HG02970 (cell line): ENCODE measurements at regions not wholly inside any gene's neighbourhood (a gene's known extent, or its start where the extent isn't known, plus 50 kb on each side); places are given as distances from the start of the nearest gene placed in this dataset.

Source experiments
- ATAC-seq: cut with Tn5 transposase; IDR thresholded peaks from one replicate; pipeline ENCODE4 v1.9.1; 2021; ENCODE audit warnings: mild to moderate bottlenecking, moderate library complexity, moderate number of reproducible peaks; ENCODE audit not compliant: unreplicated experiment, low FRiP score

DNA sequence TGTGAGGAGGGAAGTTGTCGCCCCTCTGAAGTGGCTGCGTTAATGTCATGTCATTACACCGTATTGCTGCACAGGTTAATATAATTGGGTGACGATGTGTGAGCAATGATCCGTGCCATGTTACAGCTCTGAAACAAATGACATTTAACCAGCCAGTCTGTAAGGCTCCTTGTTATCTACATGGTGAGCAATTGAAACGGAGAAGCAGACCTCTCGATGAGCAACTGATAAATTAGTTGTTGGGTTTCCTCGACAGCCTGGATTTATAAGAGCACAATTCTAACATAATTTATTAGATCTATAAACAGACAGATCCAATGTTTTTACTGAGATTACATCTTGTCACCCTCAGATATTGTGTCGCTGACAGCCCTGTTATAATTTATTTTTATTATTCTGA is 49.9 kb upstream of the MAFB start:
- ATAC-seq = no peak

DNA sequence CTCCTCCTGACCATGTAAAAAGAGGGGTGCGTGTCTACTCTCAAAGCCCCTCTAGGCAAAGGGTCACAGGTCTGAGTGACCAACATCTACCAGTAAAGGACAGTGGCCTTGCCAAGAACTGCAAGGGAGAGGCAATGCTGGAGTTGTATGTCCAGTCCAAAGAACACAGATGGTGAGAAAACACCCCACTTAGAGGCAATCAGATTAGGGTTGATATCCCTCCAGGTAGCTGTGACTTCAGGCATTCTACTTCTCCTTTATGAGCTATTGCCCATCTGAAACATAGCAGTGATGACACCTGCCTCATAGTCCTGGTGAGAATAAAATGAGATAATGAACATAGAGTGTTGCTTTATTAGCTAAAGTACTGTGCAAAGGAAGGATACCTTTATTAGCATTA is 50.8 kb upstream of the MAFB start:
- ATAC-seq = no peak

DNA sequence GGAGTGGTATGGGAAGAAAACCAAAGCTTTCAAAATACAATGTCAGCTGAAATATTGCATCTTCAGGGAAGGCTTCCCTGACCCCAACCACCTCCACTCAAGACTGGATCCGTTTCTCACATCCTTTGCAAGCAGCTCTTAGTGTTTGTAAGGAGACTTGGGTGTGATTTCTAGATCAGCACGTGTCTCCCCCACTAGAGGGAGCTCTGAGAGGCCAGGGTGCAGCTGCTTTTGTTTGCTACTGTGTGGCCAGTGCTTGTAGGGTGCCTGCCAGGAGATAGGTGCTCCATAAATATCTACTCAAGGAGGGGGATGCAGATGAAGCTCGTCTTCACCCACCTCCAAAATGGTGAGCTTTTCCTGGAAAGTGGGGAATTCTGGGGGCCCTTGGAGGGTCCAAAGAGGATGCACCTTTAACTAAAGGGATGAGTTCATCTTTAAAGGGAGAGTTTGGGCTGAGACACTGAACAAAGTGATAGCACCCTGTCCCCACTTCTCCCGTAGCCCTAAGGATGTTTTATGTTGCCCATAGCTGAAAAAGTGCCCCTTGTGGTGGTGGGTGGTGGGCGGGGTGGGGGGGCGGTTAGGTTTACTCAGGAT is 52.6 kb upstream of the MAFB start:
- ATAC-seq = no peak

DNA sequence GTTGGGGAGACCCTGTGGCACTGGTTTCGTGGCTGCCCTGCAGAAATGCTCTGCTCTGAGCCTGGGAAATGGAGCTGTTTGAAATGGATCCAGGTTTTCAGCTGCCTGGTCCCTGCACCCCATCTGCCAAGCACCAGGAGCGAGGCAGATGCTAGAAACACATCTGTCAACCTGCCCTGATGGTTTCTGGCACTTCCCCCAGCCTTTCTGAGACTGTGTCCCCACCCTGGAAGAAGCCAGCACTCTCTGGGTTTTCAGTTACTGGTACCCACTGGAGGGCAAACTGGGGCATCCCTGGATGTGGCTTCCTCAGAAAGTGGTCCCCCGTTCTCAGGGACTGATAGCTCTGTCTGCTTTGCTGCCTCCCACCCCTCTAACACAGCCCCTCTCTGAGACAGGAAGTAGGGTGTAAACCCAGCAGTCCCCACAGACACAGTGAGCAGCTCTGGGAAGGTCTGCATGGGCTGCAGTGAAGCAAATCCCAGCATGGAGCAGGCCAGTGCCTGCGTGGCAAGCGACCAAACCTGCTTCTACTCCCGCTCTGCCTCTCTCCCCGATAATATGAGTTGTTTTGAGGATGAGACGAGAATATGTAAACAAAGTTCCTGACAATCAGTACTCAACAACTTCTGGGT is 54.2 kb upstream of the MAFB start:
- no peak for ATAC-seq

DNA sequence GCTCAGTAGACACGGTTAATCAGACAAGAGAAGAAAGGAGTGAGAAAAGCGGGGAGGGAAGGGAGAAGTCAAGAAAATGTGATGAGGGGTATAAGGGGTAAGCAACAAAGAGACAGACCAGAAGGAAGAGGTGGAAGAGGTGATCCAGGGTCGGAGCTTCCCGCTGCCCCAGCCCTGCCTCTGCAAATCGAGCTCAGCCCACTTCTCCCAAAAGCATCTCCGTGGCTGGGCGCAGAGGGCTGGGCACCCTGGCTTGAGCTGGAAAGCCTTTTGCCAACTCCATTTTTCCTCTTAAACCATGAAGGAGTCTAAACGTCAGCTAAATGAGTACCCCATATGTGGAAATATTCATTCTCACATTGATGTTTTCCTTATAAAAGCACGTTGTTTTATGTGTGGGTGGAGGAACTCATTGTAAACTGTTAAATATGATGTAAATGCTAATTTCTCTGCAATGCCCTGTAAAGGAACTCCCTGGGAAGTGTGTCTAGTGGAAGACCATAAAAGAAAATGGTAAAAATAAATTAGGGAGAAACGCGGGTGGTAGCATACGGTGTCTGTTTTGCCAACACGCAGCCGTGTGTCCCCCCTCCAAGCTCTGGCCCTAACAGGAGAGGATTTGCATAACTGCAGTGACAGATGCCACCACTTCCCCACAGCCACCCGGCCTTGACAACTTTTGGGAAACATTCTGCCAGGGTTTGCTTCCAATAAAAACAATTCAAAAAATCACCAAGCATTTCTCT is 55.2 kb upstream of the MAFB start:
- ATAC-seq = no peak

DNA sequence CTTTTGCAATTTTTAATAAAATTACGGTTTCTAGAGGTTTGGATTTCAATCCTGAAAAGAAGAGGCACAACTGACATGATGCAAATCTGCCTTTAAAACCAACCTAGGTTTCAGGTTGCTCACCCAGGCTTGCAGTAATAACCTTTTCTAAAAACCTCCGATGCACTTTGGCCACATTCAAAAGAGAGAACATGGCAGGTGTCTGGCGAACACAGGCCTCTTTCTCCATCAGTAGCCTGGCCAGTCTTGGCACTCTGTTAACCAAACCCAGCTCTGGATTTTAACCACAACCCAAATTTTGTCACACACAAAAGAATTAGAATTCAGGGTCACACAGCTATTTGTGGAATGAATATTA is 55.8 kb upstream of the MAFB start:
- ATAC-seq = no peak

DNA sequence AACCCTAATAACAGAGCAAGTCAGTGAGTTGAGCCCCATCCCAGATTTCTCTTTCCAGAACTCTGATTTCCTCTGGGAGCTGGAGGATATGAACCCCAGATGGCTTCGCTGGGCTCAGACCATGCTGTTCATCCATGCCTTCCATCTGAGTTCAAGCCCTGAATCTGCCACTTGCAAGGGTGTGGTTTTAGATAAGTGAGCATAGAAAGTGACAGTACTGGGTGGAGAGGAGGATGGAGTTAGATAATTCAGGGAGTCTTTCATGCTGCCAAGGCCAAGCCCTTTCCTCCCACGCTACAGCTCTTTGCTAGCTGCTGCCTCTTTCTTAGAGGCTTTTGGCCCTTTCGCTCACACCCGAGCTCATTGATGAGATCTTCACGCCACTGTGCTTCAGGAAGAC is 57.2 kb upstream of the MAFB start:
- no peak for ATAC-seq

DNA sequence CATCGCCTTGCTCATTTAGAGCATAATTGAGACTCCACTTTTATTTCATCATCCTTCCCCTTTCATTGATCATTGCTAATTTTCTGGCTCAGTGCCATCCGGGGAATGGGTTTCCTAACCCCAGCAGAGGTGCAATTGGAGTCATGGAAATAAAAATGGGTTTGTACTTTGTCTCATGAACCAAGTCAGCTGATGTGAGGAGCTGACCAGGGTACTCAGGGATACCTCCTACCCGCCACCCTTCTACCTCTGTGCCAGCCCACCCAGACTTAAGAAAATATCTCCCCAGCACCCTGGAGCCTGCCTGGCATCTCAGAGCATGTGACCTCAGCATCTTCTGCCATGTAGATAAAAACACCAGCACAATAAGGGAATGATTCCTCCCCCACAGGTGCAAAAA is 59.1 kb upstream of the MAFB start:
- no peak for ATAC-seq

DNA sequence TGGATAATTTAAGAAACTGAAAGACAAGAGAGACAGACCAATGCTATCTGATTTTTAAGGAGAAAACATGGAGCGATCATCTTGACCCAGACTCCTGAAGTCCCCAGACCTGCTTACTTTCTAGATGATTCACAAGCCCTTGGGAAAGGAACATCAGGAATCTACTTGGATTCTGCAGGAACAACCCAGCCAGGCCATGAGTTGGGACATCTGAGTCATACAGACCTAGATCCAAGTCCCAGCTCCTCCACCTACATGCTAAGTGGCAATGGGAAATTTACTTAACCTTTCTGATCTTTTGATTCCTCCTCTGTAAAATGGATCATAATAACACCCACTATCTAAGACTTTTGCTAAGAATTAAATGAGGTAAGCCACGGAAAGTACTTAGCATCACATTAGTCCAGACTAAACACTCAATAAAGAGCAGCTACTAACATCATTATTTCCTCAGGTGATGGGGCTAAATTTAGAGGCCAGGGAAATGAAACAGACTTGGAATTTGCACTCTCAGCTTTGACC is 61.0 kb upstream of the MAFB start:
- ATAC-seq = no peak

DNA sequence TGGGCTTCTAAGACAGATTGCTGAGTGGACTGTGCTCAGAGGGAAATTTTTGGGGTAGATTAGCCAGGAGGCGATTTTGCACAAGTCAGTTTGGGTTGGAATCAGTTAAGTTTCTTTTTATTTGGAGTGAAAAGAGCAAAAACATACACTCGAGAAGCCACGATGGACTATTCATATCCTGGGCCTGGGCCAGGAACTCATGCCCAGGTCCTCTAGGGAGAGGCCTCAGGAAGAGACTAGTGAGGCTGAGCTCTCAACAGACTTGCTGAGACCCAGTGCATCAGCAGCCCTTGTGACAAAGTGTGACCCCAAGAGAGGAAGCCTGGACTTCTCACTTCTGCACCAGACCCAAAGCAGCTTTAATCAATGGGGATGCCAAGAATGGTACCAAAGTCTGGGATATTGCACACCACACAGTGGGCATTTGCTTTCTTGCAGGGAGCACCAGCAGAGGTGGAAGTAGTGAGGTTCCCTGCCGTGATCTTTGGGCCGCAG is 61.6 kb upstream of the MAFB start:
- ATAC-seq = no peak

DNA sequence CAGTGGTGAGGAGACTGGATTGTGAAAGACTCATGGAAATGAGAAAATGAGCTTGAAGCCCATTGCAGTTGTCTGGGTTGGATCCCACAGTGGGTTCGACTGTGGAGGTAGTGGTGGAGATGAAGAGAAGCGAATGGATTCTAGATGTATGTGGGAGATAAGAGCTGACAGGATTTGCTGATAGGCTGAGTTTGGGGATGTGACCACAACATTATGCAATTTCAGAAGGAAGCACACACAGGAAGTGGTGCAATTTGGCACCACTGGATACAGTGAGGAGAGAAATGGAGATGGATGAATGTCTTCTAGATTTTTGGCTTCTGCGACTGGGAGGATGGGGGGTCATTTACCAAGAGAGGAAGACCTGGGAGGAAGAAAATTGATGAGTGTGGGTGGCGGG is 64.4 kb upstream of the MAFB start:
- ATAC-seq = no peak

DNA sequence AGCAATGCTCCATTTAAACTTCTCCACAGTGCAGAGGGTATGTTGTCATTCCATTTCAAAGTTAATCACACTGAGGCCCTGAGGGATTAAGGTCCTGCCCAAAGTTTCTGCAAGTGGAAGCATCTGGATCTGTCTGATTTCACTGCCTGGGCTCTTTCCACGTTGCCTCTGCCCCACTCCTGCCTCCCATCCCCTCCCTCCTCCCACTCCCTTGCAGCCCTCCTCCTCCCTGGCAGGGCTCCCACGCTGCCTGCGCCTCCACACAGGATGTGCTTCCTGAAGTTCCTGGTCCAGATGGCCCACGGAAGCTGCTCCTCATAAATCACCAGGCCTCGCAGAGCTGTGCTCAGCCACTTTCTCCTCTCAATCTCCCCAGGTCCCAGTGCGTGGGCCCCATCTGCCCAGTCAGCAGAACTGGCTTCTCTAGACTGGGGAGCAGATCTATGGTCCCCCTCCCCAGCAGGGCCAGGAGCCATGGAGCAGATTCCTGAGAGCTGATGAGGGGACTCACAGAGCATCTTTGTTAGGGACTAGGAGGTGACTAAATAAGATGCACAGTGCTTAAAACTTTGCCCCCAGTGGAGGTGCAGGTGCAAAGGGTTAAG is 65.4 kb upstream of the MAFB start:
- no peak for ATAC-seq

DNA sequence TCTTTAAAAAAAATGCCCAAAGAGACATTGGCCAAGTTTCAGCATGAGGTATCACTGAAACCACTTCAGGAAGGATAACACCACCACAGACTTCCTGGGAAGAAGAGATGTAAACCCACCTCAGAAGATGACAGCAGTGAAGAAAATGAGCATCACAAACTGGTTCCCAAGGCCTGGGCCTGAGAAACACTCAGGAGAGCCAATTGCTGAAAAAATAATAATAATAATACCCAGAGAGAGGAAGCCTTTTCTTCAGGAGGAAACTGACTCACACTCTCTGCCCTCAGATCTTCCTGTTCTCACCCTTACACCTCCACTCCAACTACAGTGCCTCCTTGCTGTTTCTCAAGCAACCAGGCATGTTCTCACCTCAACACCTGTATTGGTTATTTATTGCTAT is 68.1 kb upstream of the MAFB start:
- ATAC-seq = no peak

DNA sequence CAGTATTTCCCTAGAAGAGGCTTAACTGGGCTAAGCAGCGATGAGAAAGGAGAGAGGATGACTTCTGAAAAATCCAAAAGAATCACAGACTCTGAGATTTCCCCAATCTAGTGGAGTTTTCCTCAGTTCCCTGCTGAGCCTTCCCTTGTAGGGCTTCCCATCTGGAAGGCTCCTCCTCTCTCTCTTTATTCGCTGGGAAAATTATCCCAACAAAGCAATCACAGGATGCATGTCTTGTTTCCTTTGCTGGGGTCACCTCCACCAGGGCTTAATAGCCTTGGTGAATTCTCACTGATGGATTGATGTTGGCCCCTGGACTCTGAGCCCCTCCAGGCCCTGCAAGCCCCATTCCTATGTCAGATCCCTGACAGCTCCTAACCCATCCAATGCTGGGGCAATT is 69.8 kb upstream of the MAFB start:
- no peak for ATAC-seq

DNA sequence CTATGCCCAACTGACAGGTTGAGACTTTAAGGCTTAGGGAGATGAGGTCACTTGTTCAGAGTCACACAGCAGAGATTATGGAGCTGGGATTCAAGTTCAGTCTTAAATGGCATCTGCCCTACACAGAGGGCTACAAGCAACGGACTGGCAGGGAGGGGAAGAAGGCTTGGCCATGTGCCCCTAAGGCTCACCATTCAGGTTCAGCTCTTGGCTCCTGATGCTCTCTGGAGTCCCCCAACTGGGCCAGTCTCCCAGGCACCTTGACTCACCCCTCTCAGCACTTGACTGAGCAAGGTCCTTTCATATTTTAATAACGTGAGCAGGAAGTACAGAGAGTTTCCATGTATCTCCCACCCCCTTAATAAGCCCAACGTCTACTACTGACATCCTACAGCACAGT is 71.4 kb upstream of the MAFB start:
- ATAC-seq = no peak

DNA sequence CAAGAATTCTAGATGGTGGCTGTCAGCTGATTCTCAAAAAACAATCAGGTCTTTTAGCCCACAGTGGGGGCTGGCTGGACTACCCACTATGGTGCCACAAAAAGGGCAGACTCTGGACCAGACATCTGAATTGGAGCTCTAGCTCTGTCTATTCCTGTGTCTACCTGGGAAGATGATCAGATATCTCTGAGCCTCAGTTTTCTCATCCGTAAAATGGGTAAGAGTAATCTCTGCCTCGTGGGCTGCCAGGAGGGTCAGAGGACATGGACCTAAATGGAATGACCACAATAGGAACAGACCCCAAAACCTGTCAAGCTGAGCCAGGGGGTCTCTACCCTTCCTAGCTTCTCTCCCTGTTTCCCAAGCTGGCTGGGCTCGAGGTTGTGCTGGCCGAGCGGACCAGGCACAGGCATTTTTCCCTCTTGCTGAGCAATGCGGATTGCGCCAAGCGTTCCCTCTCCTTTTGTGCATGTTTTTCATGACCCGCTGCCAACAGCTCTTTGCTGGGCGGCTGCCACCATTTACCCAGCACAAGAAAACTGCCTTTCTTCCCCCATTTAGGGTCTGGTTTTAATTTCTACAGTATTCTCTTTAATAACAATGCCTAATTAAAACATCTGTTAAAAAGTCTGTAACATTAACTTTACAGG is 74.7 kb upstream of the MAFB start:
- no peak for ATAC-seq

DNA sequence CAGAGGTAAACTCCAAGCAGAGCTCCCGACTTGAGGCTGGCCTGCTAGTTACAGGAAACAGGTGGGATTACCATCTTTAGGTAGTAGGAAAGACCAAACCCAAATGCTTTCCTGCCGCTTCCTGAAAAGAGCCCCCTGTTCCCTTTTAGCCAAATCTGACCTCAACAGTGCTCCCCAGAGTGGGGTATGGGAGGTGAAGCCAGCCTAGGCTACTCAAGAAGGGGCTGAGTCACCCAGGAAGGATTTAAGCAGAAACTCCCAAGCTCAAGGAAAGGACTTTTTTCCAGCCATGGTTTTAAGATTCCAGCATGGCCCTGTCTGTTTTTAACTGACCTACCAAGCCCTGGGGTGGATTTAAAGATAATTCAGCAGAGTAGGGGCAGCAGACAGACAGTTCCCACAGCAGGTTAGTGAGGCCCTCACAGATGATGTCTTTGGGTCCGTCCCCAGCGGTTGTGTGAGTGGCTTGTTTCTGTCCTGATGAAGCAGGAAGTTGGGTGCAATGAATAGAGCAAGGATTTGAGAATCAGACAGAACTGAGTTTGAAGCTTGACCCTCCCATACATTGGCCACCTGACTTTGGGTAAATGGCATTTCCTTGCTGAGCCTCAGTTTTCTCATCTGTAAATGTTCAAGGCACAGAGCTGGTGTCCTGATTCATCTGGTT is 76.9 kb upstream of the MAFB start:
- no peak for ATAC-seq

DNA sequence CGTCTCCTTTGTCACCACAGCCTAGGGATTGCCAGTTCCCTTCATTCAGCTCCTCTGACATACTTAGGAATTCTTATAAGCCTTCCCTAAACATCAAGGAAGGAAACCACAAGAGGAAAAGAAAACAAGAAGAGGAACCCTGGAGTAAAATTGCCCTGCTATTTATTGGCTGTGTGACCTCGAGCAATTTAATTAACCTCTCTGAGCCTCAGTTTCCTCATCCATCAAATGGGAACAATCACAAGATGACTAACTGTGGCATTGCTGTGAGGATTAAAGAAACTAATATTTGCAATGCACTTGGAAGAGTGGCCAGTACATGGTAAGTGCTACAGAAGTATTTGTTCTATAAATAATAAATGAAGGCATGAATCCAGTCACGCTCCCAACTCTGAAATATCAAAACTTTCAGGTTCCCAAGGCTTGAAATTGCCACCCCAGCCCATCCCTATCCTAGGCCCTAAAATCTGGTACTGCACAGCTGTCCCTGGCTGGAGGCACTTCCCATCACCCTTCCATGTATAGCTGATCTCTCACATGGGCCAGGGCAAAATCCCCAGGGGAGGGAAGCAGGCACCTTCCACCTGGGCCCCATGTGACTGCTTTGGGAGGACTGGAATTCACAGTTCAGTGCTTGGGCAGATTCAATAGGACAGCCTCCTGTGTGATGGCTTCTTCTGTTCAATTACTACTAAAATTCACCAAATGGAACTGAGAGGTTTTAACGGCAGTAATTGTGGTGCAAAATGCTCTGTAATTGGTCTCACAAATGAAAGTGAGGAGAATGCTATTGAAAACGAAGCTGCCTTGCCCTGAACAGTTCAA is 78.0 kb upstream of the MAFB start:
- ATAC-seq = no peak

DNA sequence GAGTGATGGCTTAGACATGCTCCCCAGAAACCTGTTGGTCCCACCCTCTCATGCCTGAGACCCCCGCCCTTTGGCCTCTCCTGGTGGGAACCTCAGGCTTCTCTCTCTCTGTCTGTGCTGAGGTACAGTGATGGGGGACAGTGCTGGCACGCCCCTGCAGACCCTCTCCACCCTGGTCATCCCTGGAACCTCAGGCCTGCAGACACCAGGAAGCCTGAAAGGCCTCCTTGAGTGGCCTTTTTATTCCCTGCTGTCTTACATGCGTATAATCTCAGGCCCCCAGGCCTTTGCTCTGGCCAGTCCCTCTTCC is 78.5 kb upstream of the MAFB start:
- no peak for ATAC-seq

DNA sequence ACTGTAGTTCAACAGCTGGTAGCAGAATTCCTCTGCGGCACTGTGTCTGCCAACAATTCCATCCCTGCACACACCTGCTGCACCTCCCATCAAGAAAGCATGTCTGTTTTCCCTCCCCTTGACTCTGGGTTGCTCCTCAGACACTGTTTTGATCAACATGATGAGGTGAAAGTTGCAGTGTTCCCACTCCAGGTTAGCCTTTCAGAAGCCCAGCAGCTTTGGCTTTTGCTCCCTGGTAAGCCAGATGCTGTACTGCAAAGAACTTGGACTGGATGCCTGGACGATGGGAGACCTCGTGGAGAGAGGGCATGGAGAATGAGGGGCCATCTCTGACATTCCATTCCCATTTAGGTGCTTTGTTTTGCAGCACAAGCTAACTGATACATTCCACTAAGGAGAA is 79.1 kb upstream of the MAFB start:
- ATAC-seq = no peak
